ENCODE measurements at regions not wholly inside any gene's neighbourhood (a gene's known extent, or its start where the extent isn't known, plus 50 kb on each side); places are given as distances from the start of the nearest gene placed in this dataset.

DNA sequence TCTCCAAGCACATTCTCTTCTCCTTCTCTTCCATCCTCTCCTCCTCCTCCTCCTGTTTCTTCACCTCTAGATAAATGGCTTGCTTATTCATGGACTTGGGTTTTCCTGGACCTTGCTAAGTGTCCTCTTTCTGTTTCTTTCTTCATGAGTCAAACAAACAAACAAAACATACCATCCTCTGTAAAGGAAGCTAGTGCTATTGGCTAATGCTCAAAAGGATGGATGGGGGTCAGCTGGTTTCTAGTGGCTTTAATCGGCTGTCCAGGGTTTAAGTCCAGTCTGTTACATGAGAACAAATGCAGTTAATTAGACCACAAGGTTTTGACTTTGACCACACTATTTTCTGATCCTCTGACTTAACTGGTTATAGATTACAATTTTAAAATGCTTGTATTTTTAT lies 83.8 kb upstream of the TSPAN2 start:
- H3K27ac ChIP-seq (ENCODE audit: insufficient read length, low read depth, low read length): no peak overlapping the region
- no peak overlapping the region for H2BK15ac ChIP-seq (ENCODE audit: low read depth, low read length)
- H4K8ac ChIP-seq (replicated peaks; ENCODE audit: insufficient read length, low read depth, low read length): no peak overlapping the region
- Mint-ChIP-seq H3K27ac (no peak overlapping the region), H3K27me3 (ENCODE audit: low read depth) (no peaks in the 10 kb centered on the region; the same call in 1 of the 2 replicates), H3K36me3 (ENCODE audit: insufficient read depth in 1 of 3, low read depth in 3 of 3) (0 out of 7 replicates have a peak, but pooled peaks cover 0 to 4% (median 0%) of the 10 kb centered on the region in 3 experiments), H3K9me3 (peaks cover 2 to 6% of the 10 kb centered on the region in 2 experiments; a peak in 1 of 5 replicates), H3K4me1 (no peaks in the 10 kb centered on the region), H3K4me3 (no peak overlapping the region)
- no peaks in the 10 kb centered on the region for H3K79me1 ChIP-seq (ENCODE audit: insufficient read depth, low read depth, low read length, poor library complexity, severe bottlenecking)
- no CpG with 5 or more reads among the region's 1 CpG for WGBS (ENCODE audit: extremely low coverage, insufficient read length, low lambda C conversion rate)
- H3K4me2 ChIP-seq (ENCODE audit: insufficient read depth, insufficient read length, low read length): no peak overlapping the region
- no peak overlapping the region for H4K91ac ChIP-seq (ENCODE audit: insufficient read length, low read depth, low read length)
- no peak overlapping the region for H3K56ac ChIP-seq (ENCODE audit: insufficient read length, low read depth, low read length)
- H3K23ac ChIP-seq (ENCODE audit: insufficient read length, low read depth, low read length): no peak overlapping the region
- H2BK20ac ChIP-seq (ENCODE audit: low read depth, low read length, poor library complexity, severe bottlenecking): no peak overlapping the region
- no peak overlapping the region for H2BK120ac ChIP-seq (ENCODE audit: low read depth, low read length, poor library complexity, severe bottlenecking)
- no peaks in the 10 kb centered on the region for H3K79me2 ChIP-seq (ENCODE audit: insufficient read depth, low read length)
- H3K18ac ChIP-seq (ENCODE audit: insufficient read length, low read depth, low read length): no peak overlapping the region
- H3K27me3 ChIP-seq (ENCODE audit: insufficient read depth, low read length): no peaks in the 10 kb centered on the region
- H3K9ac ChIP-seq (ENCODE audit: extremely low read depth, insufficient read length, low read length): no peak overlapping the region
- no peaks in the 10 kb centered on the region for H4K20me1 ChIP-seq (ENCODE audit: control insufficient read depth, insufficient read depth, insufficient read length)
- no peak overlapping the region for H4K5ac ChIP-seq (ENCODE audit: insufficient read length, low read depth, low read length)
- TF ChIP-seq, protein P1, sequence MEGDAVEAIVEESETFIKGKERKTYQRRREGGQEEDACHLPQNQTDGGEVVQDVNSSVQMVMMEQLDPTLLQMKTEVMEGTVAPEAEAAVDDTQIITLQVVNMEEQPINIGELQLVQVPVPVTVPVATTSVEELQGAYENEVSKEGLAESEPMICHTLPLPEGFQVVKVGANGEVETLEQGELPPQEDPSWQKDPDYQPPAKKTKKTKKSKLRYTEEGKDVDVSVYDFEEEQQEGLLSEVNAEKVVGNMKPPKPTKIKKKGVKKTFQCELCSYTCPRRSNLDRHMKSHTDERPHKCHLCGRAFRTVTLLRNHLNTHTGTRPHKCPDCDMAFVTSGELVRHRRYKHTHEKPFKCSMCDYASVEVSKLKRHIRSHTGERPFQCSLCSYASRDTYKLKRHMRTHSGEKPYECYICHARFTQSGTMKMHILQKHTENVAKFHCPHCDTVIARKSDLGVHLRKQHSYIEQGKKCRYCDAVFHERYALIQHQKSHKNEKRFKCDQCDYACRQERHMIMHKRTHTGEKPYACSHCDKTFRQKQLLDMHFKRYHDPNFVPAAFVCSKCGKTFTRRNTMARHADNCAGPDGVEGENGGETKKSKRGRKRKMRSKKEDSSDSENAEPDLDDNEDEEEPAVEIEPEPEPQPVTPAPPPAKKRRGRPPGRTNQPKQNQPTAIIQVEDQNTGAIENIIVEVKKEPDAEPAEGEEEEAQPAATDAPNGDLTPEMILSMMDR (conservative IDR thresholded peaks at IDR 0.05): no peak
- no peak overlapping the region for H2AFZ ChIP-seq (ENCODE audit: low read length)
- no peak overlapping the region for H2BK5ac ChIP-seq (ENCODE audit: insufficient read length, low read length)
- no peaks in the 10 kb centered on the region for H3K23me2 ChIP-seq (ENCODE audit: insufficient read length, low read depth, low read length, poor library complexity, severe bottlenecking)
- H3K9me3 ChIP-seq (ENCODE audit: control insufficient read depth, low read depth, low read length): no peaks in the 10 kb centered on the region
- no peak overlapping the region for H3K4ac ChIP-seq (ENCODE audit: low read depth, low read length)
- no peak overlapping the region for H3K14ac ChIP-seq (ENCODE audit: insufficient read depth, low read length)
- no peak overlapping the region for H3T11ph ChIP-seq (ENCODE audit: low read length)
- H2AK5ac ChIP-seq (ENCODE audit: insufficient read length, low read length): no peak overlapping the region
- no peak for DNase-seq
- H3K4me1 ChIP-seq (ENCODE audit: insufficient read depth, low read length): no peaks in the 10 kb centered on the region
- no peak overlapping the region for H2BK12ac ChIP-seq (ENCODE audit: insufficient read length, low read depth, low read length)
